Thyroid gland (tissue), 4 donors: ENCODE measurements at regions not wholly inside any gene's neighbourhood (a gene's known extent, or its start where the extent isn't known, plus 50 kb on each side); places are given as distances from the start of the nearest gene placed in this dataset.

Experiments
- POLR2A ChIP-seq, 2 donors: fragments of 450-650 bp; IDR thresholded peaks; one replicate each; pipeline ENCODE4 v1.6.1; 2017; ENCODE audit warnings: antibody characterized with exemption in 2 of 2, mild to moderate bottlenecking in 2 of 2, moderate library complexity in 1 of 2
- TF ChIP-seq, protein P1 (sequence below), 6 experiments: fragments of 200-600 bp in 3 of 6; fragments of 450-650 bp in 3 of 6; sonication (generic) in 3 of 6; IDR thresholded peaks; one replicate each; pipeline ENCODE4 v1.5.1; 2016 to 2019; ENCODE audit warnings: antibody characterized with exemption in 6 of 6, mild to moderate bottlenecking in 2 of 6, inconsistent platforms in 1 of 6, moderate library complexity in 1 of 6

GRCh38 chr1:47611992-47612391, 174.1 kb downstream of the FOXD2 start:
- TF ChIP-seq, protein P1, sequence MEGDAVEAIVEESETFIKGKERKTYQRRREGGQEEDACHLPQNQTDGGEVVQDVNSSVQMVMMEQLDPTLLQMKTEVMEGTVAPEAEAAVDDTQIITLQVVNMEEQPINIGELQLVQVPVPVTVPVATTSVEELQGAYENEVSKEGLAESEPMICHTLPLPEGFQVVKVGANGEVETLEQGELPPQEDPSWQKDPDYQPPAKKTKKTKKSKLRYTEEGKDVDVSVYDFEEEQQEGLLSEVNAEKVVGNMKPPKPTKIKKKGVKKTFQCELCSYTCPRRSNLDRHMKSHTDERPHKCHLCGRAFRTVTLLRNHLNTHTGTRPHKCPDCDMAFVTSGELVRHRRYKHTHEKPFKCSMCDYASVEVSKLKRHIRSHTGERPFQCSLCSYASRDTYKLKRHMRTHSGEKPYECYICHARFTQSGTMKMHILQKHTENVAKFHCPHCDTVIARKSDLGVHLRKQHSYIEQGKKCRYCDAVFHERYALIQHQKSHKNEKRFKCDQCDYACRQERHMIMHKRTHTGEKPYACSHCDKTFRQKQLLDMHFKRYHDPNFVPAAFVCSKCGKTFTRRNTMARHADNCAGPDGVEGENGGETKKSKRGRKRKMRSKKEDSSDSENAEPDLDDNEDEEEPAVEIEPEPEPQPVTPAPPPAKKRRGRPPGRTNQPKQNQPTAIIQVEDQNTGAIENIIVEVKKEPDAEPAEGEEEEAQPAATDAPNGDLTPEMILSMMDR (IDR thresholded peaks at IDR 0.05) = no peak
- no peak for TF ChIP-seq POLR2A (IDR thresholded peaks at IDR 0.05)
